GM21619 (cell line): ENCODE measurements at regions not wholly inside any gene's neighbourhood (a gene's known extent, or its start where the extent isn't known, plus 50 kb on each side); places are given as distances from the start of the nearest gene placed in this dataset.

Experiments used
- ATAC-seq: cut with Tn5 transposase; IDR thresholded peaks from one replicate; pipeline ENCODE4 v1.9.1; 2021; ENCODE audit not compliant: unreplicated experiment

DNA sequence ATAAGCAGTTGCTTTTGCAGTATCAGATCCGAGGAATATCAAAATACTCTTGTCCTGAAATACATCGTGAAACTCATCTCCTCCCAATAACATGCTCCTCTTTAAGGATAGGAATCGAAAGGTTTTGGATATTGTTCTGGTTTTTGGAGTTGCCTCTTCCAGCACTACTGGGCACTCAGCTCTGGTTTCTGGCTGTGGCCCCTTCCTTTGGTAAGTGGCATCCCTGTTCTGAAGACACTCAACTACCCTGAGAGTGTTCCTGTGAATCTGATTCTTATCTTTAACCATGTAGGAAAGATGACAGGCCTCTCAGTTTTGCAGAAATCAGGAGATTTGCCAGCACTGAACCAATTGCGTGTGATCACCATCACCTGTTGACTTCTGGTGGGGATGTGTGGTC, 327.5 kb upstream of the TBL1XR1 start:
- ATAC-seq: no peak

DNA sequence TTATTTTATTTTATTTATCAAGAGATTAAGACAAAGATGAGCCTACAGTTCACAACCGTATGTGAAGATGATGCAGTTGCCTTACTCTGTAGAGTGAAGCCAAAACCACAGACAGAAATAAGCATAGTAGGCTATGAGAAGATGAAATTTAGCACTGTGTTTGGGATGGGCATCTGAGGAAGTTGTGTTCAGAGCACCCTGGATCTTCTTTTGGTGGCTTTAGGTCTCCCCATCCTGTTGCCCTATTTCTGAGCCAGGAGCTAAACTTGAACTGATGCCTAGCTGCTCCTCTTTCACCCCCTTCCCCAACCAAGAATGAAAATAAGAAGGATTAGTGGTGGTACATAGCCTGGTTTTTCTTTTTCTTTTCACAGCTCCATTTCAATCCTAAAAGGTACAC, 328.1 kb upstream of the TBL1XR1 start:
- ATAC-seq: no peak

DNA sequence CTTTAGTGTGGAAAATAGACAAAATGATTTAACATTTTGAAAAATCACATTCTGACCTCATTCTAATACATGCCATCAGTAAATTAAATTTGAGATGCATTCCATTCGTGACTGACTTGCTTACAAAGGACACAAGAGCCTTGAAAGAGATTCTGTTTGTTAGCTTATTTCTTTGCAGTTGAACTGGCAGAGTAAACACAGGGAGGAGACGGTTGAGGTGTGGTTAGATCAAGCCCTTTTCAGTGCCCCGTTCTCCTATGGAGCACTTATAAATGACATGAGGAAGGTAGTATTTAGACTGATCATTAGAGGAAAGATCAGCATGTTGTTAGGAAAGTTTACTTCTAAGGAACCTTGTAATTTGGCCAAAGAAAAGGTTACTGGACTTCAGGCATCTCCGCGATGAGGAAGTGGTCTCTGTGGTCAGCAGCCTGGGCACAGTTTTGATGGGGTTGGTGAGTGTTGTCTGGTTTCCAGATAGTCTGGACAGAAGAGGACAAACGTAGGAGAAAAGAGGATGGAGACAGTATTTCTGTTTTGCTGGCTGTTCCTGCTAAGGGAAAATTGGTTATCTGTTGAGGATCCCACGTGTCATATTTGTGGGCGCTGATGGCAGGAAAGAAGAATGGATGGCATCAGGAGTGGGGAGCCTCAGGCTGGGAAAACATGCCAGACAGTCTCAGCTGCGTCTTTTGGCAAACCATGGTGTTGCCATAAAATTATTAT, 328.9 kb upstream of the TBL1XR1 start:
- ATAC-seq: no peak

DNA sequence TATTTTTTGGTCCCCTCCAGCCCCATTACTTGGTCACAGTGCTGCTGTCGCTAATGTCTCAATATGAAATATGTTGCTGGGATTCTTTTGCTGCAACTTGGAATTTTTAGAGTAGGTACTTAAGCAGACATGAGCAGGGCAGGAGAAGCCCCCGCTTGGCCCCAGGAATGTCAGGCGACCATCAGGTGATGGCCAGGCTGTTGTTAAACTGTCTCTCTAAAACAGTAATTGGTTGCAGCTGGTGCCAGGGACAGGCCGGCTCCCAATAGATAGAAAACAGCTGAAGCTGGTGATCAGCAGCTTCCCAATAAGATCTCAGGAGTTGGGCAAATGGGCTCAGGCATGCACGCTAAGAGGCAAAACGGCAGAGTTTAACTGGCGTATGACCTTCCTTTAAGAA, 329.9 kb upstream of the TBL1XR1 start:
- no peak for ATAC-seq

DNA sequence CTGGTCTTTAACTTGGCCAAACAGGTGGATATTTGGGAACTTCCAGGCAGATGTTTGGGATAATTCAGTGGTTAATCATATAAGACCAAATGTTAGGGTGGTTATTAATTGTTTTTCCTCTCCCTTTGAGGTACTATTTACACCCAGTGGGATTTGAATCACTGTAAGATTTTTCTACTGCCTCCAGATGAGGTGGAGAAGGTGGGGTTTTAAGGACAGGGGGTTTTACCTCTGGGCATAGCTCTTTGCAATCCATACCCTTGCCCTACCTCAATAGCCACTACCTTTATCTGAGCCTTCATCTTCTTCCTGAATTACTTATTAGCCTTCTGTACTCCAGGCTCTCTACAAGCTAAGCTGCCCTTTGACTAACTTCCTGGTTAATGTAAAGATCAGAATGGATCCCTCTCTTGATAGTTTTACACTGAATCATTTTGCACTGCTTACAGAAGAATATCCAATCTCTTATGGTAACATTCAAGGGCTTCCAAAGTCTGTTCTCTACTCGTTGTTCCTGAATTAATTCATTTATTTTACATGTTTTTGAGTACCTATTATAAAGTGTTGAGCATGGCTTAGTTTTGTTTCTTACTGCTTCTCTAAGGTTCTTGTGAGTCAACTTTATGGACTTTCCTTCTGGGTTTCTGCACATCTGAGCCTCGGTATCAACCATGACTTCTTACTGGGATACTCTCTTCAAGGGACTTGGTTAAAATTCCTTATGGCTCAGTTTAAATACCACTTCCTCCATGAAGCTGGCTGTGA, 331.2 kb upstream of the TBL1XR1 start:
- ATAC-seq: no peak

DNA sequence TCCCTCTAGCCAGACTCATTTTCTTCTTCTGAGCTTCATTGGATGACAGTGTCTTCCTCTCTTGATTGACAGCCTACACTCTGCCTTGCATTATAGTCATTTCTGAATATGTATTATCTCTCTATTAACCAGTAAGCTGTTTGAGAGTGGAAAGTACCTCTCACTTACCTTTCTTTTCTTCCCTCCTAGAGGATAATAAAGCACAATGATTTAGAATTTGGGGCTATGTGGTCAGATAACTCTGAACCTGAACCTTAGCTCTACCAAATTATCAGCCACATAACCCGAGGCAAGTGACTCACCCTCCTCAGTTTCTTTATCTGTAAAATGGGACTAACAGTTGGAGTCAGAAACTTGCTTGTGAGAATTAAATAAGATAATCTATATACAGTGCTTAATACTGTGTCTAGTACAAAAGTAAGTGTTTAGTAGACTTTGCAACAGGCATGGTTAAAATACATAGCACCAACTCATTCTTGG, 331.8 kb upstream of the TBL1XR1 start:
- no peak for ATAC-seq

DNA sequence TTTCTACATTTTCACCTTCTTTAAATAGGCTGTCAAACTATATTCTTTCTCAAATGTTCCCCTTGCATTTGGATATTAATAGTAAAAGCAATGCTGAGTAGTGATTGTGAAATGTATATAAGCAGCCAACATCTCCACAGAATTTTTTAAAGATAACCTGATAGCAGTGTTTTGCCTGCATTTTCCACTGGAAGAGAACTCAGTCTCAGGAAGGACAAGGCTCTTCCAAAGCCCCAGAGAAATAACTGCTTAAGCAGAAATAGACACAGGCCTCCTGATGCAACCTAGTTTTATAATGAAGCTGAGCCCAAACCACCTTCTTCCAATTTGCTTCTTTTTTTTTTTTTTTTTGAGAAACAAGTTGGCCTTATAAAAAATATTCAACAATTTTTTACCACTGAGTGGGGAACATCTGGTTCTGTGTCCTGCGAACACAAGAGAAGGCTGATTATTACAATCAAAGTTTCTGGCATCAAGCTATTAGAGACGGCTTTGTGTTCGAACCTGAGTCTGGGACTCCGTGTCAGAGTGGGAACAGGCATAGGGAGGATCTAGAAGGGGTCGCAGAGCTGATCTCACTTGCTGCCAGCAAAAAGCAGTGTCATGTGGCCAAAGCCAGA, 332.5 kb upstream of the TBL1XR1 start:
- ATAC-seq: no peak

DNA sequence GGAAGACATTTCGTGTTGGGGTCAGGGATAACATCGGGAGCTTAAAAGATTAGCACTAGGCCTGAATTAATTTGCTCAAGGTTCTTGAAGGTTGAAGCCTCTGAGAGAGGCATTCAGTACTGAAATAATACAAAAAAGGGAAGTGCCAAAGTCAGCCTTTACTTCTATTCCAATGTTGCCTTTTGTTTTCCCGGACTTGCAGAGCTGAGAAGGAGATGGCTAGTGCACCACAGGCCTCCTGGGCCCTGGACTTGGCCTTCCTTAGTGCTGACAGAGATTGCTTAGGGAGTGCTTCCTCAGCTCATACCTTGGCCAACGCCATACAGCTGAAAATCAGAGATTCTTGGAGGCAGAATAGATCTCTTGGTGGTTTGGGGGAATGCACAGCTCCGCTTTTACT, 333.6 kb upstream of the TBL1XR1 start:
- no peak for ATAC-seq

DNA sequence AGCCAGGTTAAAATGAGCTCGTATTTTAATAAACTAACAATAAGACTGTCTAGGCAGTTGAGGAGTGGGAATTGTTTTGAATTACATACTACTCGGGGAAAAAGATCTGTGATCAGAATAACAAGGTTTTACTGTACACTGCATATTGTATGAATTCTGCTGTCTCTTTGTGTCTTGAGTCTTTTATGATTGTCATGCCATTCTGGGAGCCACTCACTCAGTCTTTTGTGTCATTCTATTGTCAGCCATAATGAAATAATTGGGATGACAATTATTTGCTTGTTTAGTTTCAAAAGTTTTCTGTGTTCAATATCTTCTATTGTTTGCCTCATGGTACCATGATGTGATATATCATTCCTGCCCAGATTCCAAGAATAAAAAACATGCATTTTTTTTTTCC, 339.6 kb upstream of the TBL1XR1 start:
- ATAC-seq: no peak

DNA sequence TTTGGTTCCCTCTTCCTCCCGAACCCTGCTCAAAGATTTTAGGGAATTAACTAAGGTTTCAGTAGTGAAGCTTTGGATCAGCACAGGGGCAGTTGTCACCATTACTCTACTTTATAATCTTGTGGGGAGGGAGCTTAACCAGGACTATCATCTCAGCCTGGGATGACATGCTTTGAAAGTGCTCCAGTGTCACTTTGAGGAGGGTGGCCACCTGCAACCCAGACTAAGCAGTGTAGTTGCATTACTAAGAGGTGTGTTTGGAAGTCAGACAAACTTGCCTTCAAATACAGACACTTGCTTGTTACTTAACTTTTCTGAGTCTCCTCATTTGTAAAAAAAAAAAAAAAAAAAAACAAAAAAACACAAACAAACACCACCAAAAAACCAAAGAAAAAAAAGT, 340.3 kb upstream of the TBL1XR1 start:
- no peak for ATAC-seq

DNA sequence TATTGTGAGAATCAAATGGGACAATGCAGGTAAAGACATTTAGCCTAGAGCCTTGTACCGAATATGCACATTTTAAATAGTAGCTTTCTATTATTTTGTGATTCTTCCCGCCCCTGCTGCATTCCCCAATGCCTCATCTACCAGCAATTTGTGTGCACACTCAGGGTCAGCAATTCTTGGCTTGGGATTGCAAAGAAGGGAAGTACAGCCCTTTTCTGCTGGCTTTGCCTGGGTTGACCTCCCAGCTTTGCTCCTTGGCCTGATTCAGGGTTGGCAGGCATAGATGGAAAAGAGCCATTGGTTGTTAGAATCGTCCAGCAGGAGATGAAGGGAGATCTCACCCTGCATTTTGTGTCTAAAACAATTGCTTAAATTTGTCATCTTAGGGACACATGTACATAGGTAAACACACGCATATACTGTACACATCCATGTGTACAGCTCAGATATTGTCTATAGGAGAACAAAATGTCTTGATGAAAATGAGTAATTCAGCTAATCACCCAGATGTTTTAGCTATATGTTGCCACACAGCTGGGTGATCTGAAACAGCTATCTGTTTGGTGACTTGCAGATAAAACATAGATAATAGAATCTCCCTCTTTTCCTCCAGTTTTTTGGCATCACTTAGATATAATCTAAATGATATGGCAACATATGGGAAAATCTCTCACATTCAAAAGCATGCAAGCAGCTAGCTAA, 340.9 kb upstream of the TBL1XR1 start:
- no peak for ATAC-seq

DNA sequence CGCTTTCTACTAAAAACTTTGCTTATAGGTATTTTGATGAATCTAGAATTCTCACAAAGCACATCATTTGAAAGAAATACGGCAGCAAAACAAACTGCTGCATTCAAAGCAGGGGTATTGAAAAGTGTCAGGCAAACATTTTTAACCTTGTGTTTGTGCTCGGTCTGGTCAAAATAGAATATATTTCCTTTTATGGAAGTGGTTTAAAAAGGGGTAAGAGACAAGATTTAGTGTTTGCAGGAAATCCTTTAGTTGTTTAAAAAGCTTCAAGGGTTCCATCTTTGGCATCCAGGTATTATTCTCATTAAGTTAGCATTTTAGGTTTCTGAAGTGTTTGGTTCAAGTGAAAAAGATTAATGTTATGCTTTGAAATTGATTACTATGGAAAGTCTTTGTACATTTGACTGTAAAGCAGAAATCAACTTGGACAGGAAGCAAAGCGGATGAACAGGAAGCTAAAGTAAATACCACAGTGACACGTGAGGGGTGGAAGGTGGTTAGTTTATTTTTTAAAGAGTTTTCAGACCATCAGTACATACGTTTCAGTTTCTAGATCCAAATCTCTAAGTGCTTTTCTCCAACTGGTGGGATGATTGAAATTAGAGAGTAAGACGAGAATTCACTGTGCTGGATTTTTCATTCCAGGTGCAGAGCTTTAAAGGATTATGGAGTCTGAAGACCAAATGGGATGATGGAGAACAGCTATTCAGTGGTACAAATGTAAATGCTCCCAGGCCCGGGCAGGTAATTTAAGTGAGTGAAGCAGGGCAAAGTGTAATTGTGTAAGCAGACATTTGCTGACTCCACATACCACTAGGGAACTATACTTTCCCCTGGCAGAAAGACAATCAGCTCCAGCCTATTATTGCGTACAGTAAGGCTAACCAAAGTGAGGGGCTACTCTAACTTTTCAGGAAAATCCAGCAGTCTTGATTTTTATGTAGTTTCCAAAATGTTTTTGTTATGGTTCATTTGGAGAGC, 341.8 kb upstream of the TBL1XR1 start:
- peak; percentile 83 for ATAC-seq

DNA sequence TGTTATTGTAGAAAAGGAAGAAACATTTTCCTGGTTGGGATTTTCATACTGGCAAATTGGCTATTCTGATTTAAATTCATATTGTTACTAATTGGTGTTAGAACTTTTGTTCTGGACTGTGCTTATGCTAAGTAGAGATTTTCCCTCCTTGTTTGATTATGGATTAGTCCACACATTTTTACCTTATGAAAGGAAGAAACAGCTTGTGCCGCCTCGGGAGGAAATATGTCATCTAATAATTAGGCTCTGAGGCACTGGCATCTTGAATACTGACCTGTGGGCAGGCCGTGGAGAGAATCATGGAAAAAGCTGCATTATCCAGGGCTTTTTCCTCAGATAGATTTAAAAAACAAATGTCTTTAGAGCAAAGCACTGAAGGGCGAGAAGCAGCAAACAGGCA, 344.3 kb upstream of the TBL1XR1 start:
- ATAC-seq: no peak

DNA sequence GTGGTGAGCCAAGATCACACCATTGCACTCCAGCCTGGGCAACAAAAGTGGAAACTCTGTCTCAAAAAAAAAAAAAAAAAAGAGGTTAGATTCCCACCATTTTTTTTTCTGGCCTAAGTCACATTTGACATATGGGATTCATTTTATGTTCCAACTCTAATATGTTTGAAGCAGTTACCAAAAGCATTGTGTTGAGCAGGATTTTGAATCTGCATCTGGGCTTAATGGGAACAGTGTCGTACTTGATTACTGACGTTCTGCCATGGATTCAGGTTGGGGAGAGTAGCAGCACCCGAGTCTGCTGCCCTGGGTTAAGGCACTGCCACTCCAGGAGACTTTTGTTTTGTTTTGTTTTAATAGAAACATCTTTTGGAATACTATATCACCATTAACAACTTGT, 348.7 kb upstream of the TBL1XR1 start:
- no peak for ATAC-seq

DNA sequence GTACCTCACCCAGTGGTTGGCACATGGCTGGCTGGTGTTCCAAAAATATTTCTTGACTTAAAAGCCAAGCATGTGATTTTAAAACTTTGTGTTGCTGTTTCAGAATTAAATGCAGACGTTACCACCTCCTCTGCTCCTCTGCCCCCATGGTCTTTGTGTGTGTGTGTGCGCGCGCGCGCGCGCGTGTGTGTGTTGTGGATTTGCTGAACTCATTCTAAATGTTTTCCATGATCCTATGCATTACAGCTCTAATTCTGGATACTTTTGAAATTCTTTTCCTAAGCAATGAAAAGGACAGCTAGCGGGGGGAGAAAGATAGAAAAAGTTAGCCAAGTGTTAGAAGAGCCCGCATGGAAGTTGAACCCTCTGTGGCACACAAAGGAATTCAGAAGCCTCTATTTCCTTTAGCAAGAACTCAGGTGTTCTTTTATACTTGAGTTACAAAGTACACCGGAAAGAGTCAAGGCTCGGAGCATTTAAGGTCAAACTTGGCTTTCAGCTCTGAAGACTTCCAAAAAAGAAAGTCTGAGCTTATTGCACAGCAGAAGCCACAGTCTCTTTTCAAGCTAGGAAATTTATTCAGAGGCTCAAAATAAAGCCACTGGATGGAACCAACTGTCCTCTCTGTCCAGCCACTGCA, 350.5 kb upstream of the TBL1XR1 start:
- ATAC-seq: no peak

DNA sequence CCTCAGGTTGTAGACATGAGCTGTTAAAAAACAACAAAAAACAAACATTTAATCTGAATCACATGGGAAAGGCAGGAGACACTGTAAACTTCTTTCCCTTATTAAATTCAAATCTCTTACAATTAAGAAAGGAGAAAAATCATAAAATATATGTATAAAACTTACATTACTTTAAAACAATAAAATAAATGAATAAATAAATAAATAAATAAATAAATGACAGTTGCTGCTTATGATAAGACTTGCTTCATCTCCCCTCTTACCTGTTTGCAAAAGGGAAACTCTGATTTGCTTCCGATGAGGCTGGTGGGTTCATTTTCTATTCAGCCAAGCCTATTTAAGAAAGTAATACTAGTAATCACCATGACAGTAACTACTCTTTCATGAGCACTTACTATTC, 353.4 kb upstream of the TBL1XR1 start:
- ATAC-seq: no peak

DNA sequence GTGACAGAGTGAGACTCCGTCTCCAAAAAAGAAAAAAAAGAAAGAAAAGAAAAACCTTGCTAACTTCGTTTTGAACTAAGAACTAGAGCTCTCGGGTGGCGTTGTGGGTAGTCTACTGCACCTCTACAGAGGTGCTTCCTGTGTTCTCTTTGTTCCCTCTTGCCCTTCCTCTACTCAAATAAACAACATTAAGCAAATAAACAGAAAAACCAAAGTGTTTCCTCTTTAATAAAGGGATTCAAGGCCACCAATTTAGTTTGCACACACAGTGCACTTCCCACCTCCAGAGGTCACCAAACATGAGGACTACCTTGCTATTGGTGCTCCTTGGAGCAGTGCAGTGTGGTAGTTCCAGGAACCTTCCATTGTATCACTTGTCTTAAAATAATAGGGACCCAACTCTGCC, 354.2 kb upstream of the TBL1XR1 start:
- no peak for ATAC-seq

DNA sequence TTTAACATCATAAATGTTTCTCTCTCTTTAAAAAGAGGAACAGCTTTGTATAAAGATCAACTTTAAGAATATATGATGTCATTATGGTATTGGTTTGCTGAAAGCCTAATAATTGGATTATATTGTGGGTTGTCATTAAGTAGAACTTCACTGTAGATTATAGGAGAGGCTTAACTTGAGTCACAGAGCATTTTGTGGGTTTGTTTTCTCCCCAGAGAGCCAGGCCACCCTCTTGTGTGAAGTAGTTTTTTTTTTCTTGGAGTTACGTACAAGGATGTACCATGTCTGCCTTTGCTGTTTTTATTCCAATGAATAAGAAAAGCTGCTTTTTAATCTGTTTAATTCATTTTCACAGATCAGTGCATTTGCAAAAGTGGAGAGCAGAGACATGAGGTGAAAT, 354.8 kb upstream of the TBL1XR1 start:
- ATAC-seq: no peak

DNA sequence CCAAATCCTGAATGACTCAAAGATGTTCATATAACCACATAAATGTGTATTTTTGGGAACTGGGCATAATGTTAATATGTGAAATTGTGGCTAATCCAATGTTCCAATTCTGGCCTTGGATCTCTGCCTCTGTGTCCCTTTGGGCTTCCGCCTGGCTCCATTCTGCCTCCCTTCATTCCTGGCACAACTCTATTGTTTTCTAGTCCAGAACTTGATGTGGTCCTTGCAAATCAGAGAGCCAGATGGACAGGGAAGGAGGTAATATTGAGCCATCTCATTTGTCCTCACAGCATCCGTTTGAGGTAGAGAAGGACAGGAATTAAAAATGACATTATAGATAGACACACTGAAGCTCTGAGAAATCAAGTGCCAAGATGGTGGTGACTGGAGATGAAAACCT, 355.7 kb upstream of the TBL1XR1 start:
- ATAC-seq: no peak

DNA sequence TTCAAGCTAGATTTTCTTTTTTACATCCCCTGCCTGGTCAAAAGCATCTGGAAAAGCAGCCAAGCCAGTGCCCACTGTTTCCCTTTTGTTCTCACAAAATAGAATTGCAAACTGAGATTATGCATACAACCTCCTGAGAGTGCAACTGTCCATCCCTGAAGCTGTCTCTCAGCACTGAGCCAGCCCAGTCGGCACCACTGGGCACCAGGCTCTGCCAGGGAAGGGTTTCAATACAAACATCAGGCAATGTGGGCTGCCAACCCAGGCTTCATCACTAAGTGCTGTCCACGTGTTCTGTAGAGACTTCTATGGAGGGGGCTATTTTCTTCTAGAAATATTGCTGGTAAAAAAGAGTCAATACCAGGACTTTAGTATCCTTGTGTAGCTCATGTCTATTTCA, 356.3 kb upstream of the TBL1XR1 start:
- ATAC-seq: no peak
